Activated CD4-positive, alpha-beta T cell treated with anti-CD3 and anti-CD28 coated beads for 24 hours (primary cell): ENCODE measurements at regions not wholly inside any gene's neighbourhood (a gene's known extent, or its start where the extent isn't known, plus 50 kb on each side); places are given as distances from the start of the nearest gene placed in this dataset.
"Not testable (repeated sequence)": the region's sequence is repeated elsewhere in the genome, so short reads cannot be mapped to it uniquely, and the experiment has no call there.

Source experiments
- DNase-seq, 2 donors: peaks; one replicate each; pipeline ENCODE4 v3.0.0-alpha.2; 2020; ENCODE audit warnings: low read depth in 2 of 2

GRCh38 chr2:175766880-175767279 lies 235.2 kb downstream of the LNPK start:
- DNase-seq, result no peak

DNA sequence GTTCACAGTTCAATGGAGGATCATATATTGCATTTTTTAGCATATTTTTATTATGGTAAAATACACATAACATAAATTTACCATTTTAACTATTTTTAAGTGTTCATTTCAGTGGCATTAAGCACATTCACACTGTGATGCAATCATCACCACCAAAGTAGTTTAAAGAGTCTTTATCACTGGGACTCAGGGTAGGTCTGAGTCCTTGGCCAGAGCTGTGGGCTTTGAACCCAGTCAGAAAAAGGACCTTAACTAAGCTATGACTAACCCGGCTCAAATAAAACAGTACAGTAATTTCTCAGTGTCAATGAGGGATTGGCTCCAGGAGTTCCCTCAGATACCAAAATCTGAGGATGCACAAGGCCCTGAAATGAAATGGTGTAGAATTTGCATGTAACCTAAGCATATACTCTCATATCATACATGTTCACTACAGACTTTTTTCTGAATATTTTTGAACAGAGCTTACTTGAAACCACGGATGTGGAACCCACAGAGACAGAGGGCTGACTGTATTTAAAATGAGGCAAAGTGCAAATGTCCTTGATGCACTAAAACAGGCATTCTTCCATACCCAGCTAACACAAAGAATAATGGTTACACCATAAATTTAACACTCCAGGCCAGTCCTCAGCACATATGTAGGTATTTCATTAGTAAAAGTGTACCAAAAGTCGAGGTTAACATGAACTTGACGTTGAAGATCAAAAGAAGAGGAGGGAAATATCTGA lies 246.2 kb downstream of the LNPK start:
- DNase-seq, result no peak

DNA sequence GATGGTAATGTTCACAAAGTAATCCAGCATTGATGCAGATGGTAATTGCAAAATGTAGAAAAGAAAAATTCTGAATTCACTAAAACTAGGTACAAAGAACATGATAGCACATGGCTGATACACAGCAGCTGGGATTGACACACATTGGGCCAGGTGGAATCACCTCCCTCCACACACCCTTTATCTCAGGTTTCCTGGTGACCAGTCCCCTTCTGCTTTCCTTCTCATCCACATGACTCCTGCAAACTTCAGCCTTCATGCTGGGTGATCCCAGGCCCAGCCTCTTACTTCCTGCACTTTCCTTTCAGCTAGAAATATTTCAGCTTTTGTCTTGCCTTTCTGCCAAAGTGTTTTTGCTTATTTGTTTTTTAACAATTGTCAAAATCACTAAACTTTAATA lies 246.9 kb downstream of the LNPK start:
- no peak for DNase-seq

DNA sequence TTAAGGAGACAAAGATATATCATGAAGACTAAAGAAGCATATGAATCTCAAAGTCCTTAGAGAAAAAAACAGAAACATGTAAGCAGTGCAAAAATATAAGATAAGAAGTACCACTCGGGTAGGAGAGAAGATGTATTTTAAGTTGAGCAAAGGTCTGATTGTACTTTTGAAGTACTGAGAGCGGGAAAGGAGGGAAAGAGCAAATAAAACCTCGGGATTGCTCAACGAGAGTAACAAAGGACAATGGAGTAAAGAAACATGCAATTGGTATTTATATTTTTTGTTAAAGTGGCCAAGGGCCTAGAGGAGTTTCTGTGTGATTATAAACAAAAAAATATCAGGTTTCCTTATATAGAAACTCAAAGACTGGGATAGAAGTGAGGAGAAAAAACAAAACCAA lies 251.9 kb downstream of the LNPK start:
- DNase-seq, result no peak

- no peak for DNase-seq
These were observed 256.2 kb downstream of the LNPK start for GRCh38 chr2:175745911-175746310.

DNA sequence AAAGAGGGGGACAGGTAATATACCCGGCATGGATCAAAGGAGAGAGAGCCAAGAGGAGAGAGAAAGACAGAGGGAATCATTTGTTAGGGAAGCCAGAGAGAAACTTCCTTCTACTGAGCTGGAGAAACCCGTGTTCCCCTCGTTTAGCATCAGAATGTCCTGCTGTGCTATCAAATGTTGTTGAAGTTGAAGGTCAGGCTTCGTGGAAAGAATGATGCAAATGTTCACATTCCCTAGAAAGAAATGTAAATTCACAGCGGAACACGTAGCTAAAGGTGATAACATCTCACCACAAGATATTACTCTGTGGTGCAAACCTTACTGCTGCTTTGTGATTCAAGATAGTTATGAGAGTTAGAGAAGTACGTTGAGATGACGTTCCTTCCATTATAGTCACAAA lies 258.1 kb downstream of the LNPK start:
- DNase-seq, result no peak

DNA sequence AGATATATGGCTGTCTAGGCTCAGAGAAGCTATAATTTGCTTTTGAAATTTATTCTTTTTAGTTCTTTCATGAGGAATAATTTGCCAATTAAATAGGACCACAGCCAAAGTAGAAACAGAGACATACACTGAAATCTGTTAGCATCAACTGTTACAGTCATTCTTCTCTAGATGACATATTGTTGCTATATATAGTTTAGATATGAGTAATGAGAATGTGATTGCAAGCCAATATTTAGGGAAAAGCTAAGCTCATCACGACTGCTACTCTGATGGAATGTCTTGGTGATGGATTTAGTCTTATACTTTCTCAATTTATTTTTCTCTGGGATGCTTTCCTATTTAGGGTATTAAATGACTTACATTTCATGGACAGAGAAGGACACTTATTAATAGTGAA lies 259.1 kb downstream of the LNPK start:
- no peak for DNase-seq

DNA sequence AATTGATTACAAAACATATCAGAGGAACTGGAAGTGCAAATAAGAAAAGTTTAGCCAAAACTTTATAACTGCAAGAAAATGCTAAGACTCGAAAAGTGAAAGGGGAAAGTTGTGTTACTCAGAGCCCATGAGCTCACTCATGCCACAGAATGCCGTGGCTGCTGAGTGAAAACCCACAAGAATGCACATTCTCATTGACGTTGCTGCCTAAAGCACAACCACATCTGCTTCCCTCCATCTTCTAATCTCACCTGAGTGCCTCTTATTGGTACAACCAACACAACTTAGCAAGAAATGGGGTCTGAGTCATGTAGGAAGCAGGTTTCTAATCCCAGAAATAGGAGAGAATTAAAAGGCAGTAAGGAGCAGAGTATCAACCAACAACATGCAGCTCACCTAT lies 259.7 kb downstream of the LNPK start:
- DNase-seq, result no peak

DNA sequence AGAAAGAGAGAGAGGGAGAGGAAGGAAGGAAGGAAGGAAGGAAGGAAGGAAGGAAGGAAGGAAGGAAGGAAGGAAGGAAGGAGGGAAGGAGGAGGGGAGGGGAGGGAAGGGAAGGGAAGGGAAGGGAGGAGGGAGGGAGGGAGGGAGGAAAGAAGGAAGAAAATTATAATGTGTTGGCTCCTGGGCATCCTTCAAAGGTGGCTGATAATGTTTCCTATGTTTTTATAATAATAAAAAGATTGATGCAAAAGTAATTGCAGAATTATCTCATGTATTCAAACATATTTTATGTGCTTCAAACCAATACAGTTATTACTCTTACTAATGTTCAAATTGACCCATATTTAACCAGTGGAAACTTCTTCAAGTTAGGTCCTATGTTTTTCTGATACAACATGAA lies 260.9 kb downstream of the LNPK start:
- no peak for DNase-seq

GRCh38 chr2:175737722-175738361 lies 264.2 kb downstream of the LNPK start:
- DNase-seq, result no peak

DNA sequence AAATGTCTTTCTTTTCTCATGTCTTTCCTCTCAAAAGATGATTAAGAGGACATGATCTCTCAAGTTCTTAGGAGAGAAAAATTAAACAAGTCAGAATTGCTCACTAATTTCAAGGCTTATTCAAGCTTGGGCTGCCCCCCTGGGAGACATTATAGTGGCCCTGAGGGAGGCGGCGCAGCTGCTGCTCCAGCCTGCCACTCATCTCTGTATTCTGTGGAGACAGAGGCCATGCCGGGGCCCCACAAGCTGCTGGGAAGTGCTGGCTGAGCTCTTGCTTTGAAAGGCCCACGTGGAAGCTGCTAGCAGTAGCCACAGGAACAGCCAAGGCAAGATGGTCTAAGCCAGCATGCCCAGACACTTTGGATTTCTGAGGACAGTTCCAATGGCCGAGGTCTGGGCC lies 267.4 kb downstream of the LNPK start:
- no peak for DNase-seq

GRCh38 chr2:175732531-175732930 lies 269.5 kb downstream of the LNPK start:
- DNase-seq, result no peak

DNA sequence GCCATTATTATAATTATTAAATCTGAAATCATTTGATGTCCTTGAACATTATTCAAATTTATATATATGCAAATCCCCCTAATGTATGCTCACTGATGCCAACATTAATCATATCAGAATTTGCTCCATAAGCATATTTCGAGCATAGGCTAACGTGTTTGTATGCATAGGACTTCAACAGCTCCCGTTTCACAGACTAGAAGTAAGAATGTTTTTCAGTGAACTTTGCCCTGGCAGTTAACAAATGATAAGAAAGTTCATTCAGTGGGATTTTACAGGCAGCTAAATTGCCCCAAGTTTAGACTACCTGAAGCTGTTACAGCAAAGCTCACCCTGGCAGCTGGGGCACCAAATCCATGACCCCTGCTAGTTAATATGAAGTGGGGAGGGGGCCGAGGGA lies 272.0 kb downstream of the LNPK start:
- DNase-seq, result no peak

DNA sequence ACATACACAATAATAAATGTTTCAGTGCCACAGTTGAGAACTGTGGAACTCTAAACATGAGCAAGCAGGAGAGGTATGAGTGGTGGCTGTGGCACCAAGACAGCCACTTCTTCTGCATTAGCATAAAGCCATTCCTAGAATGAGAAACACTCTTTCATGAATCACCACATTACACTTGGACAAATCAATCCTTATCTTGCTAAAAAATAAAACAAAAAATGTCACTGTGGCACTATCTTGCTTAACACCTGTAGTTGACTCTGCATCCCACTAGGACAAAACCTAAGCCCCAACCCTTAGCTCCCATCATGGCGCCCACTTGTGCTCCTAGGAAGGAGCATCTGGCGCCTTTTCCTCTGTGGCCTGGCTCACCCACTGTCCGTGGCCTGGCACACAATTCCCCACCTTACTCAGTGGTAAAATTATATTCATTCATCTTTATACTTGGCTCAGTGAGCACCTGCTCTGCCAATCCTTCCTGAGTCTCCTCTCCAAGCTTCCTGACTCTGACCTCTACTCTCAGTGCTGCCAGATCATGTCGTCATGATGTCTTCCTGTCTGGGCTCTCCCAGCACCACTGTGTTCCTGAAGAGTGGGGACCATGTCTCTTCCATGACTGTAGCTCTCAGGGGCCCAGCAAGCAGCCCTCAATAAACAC lies 272.9 kb downstream of the LNPK start:
- no peak for DNase-seq

DNA sequence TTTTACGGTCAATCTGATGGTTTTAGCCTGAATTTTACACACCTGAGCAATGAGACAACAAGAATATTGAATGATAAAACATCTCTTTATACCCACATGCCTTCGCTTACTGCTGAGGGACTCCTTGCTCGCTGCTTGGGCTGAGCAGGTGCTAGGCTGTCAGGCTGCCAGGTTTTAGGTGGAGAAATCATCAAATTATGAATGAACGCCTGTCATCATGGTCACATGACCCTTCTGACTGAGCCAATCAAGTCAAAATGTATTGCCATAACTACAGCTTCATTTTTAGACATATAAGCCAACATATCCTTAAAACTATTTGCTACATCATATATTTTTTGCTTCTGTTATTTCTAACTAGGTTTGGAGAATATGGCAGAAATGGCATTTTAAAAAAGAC lies 274.0 kb downstream of the LNPK start:
- DNase-seq, result no peak

- DNase-seq, result no peak
These were observed 275.8 kb downstream of the LNPK start for GRCh38 chr2:175726223-175726622.

DNA sequence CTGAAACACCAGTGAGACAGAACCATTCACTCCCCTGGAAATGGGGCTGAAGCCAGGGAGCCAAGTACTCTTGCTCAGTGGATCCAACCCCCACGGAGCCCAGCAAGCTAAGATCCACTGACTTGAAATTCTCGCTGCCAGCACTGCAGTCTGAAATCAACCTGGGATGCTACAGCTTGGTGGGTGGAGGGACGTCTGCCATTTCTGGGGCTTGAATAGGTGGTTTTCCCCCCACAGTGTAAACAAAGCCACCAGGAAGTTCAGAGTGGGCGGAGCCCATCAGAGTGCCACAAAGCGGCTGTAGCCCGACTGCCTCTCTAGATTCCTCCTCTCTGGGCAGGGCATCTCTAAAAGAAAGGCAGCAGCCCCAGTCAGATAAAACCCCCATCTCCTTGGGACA lies 292.8 kb downstream of the LNPK start:
- DNase-seq, result no peak

DNA sequence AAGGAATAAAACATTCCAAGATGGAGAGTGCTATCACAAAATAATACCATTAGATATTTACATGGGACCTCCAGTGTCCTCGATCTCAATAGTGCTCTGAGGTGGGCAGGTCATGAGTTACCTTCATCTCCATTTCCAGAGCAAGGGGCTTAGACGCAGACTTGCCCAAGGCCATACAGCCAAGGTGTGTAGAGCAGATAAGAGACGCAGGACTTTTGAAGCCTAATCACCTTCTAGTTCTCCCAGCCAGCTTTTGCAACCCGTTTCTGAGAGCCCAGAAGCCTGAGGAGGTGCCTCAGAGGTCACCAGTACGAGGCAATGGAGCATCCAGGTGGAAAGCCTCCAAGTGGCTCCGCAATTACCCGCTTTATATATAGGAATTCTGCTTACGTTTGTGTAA lies 294.7 kb downstream of the LNPK start:
- DNase-seq, result no peak

DNA sequence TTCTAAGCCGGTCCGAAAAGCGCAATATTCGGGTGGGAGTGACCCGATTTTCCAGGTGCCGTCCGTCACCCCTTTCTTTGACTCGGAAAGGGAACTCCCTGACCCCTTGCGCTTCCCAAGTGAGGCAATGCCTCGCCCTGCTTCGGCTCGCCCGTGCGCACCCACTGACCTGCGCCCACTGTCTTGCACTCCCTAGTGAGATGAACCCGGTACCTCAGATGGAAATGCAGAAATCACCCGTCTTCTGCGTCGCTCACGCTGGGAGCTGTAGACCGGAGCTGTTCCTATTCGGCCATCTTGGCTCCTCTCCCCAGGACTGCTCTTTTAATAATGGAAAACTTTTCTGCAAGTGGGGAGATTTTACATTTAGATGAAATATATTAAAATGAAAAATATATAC lies 297.5 kb downstream of the LNPK start:
- not testable (repeated sequence) for DNase-seq

- DNase-seq, result no peak
These were observed 304.0 kb downstream of the LNPK start for GRCh38 chr2:175698061-175698460.

- peak in 1 of 2 donors; percentile 17 for DNase-seq
These were observed 311.8 kb downstream of the LNPK start for GRCh38 chr2:175690113-175690837.

GRCh38 chr2:175688243-175688642 lies 313.8 kb downstream of the LNPK start:
- DNase-seq, result no peak

DNA sequence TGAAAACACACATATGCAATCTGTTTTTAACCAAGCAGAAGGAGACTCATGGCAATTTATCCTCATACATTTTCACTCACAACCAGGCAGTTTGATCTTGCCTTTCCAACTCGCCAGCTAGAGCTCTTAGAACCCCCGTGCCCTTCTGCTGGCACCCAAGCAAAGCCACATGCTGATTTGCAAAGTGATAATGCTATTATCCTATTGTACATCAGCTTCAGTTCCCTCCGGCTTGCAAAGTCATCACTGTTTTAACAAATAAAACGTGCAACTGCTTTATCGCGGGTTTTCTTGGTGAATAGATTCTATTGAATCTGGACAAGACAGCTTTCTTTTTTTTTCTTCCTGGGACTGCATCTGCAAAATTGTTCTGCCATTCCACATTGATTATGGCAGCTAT lies 314.6 kb downstream of the LNPK start:
- no peak for DNase-seq
